Prostate gland (tissue), 2 donors: ENCODE measurements at regions not wholly inside any gene's neighbourhood (a gene's known extent, or its start where the extent isn't known, plus 50 kb on each side); places are given as distances from the start of the nearest gene placed in this dataset.

Source experiments
- DNase-seq: peaks from one replicate; pipeline ENCODE4 v3.0.0-alpha.2; 2019; ENCODE audit warnings: low spot score
- H3K27ac ChIP-seq, 2 donors: fragments of 200-600 bp; sonication (generic); 2 replicates each; pipeline ENCODE4 v1.5.1; 2017 to 2019
- H3K27me3 ChIP-seq: fragments of 200-600 bp; sonication (generic); replicated peaks from 2 replicates; pipeline ENCODE4 v1.5.1; 2019; ENCODE audit not compliant: insufficient read depth
- H3K36me3 ChIP-seq, 2 donors: fragments of 200-600 bp; sonication (generic); 1 replicate in 1 of 2; 2 replicates in 1 of 2; pipeline versions ENCODE4 v1.5.1 to v1.8.1; 2017 to 2019
- H3K4me1 ChIP-seq: fragments of 200-600 bp; sonication (generic); replicated peaks from 2 replicates; pipeline ENCODE4 v1.5.1; 2019
- H3K4me3 ChIP-seq, 2 donors: fragments of 200-600 bp; sonication (generic); 2 replicates each; pipeline ENCODE4 v1.5.1; 2017 to 2019
- H3K9me3 ChIP-seq: fragments of 200-600 bp; sonication (generic); 2 replicates; pipeline ENCODE4 v1.5.1; 2017
- POLR2A ChIP-seq: fragments of 450-650 bp; IDR thresholded peaks from one replicate; pipeline ENCODE4 v1.6.1; 2016; ENCODE audit warnings: antibody characterized with exemption, mild to moderate bottlenecking
- POLR2AphosphoS5 ChIP-seq: sonication (generic); formaldehyde crosslinking; IDR thresholded peaks from one replicate; pipeline ENCODE4 v1.6.1; 2017; ENCODE audit warnings: antibody characterized with exemption
- WGBS: methylation state at CpG from one replicate; pipeline ENCODE4 v1.1.5; 2018; 5-methylcytosine and 5-hydroxymethylcytosine counted together
- intact Hi-C: fragments of 100-400 bp; cut with DNase I; formaldehyde crosslinking; loops from one replicate; pipeline ENCODE4 v1.14.2; 2022
- TF ChIP-seq, protein P1 (sequence below), 4 experiments: fragments of 200-600 bp in 2 of 4; fragments of 450-650 bp in 2 of 4; sonication (generic) in 2 of 4; IDR thresholded peaks; 1 replicate in 3 of 4; 2 replicates in 1 of 4; pipeline ENCODE4 v1.5.1; 2016 to 2019; ENCODE audit warnings: antibody characterized with exemption in 4 of 4, mild to moderate bottlenecking in 2 of 4, moderate library complexity in 2 of 4

GRCh38 chrX:138946926-138947325 is 235.4 kb upstream of the FGF13 start:
- DNase-seq, result no peak
- no peaks in the 10 kb centered on the region for H3K9me3 ChIP-seq
- H3K27me3 ChIP-seq, result no peaks in the 10 kb centered on the region
- no peak overlapping the region for H3K27ac ChIP-seq
- TF ChIP-seq, protein P1, sequence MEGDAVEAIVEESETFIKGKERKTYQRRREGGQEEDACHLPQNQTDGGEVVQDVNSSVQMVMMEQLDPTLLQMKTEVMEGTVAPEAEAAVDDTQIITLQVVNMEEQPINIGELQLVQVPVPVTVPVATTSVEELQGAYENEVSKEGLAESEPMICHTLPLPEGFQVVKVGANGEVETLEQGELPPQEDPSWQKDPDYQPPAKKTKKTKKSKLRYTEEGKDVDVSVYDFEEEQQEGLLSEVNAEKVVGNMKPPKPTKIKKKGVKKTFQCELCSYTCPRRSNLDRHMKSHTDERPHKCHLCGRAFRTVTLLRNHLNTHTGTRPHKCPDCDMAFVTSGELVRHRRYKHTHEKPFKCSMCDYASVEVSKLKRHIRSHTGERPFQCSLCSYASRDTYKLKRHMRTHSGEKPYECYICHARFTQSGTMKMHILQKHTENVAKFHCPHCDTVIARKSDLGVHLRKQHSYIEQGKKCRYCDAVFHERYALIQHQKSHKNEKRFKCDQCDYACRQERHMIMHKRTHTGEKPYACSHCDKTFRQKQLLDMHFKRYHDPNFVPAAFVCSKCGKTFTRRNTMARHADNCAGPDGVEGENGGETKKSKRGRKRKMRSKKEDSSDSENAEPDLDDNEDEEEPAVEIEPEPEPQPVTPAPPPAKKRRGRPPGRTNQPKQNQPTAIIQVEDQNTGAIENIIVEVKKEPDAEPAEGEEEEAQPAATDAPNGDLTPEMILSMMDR (IDR thresholded peaks at IDR 0.05), result no peak
- TF ChIP-seq POLR2AphosphoS5 (no peak), POLR2A (no peak)
- intact Hi-C loops, result no loop called here
- H3K36me3 ChIP-seq, result no peaks in the 10 kb centered on the region
- WGBS, result 65% methylated on average over 3 of the region's 3 CpGs
- no peak overlapping the region for H3K4me3 ChIP-seq
- H3K4me1 ChIP-seq, result no peaks in the 10 kb centered on the region

GRCh38 chrX:138945219-138945618 is 233.7 kb upstream of the FGF13 start:
- WGBS, result 76% methylated on average over 6 of the region's 6 CpGs
- Histone ChIP-seq H3K4me1 (no peaks in the 10 kb centered on the region), H3K27me3 (no peaks in the 10 kb centered on the region), H3K9me3 (no peaks in the 10 kb centered on the region), H3K27ac (no peak overlapping the region), H3K4me3 (no peak overlapping the region), H3K36me3 (no peaks in the 10 kb centered on the region)
- TF ChIP-seq POLR2AphosphoS5 (no peak), POLR2A (no peak)
- TF ChIP-seq, protein P1 (IDR thresholded peaks at IDR 0.05), result no peak
- intact Hi-C loops, result no loop called here
- no peak for DNase-seq

DNA sequence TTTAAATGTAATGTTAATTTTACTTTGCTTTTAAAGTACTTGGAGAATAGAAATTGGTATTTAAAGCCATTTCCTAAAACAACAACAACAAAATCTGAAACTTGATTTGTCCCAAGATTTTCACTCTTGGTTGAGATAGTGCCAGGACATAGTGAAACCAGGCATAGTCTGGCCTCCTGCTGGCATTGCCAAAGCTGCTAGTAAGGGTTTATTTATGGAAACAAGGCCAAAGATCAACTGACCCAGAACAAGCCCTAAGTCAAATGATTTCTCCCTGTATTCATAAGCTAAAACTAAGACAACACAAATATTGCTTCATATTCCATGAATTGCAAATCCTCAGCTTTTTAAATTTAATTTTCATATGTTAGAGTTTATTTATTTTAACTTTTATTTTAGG is 227.5 kb upstream of the FGF13 start:
- Histone ChIP-seq H3K9me3 (no peaks in the 10 kb centered on the region), H3K4me3 (no peak overlapping the region), H3K27me3 (no peaks in the 10 kb centered on the region), H3K36me3 (no peaks in the 10 kb centered on the region), H3K4me1 (no peaks in the 10 kb centered on the region), H3K27ac (no peak overlapping the region)
- TF ChIP-seq POLR2AphosphoS5, result no peak
- TF ChIP-seq, protein P1 (IDR thresholded peaks at IDR 0.05), result no peak
- TF ChIP-seq POLR2A, result no peak
- DNase-seq, result no peak
- intact Hi-C loops, result no loop called here

GRCh38 chrX:138938003-138938402 is 226.5 kb upstream of the FGF13 start:
- Histone ChIP-seq H3K27ac (no peak overlapping the region), H3K4me1 (no peaks in the 10 kb centered on the region), H3K9me3 (no peaks in the 10 kb centered on the region), H3K36me3 (no peaks in the 10 kb centered on the region), H3K27me3 (no peaks in the 10 kb centered on the region), H3K4me3 (no peak overlapping the region)
- WGBS, result 67% methylated on average over 1 of the region's 1 CpG
- no peak for DNase-seq
- TF ChIP-seq POLR2A, result no peak
- TF ChIP-seq, protein P1 (IDR thresholded peaks at IDR 0.05), result no peak
- no peak for TF ChIP-seq POLR2AphosphoS5
- intact Hi-C loops, result no loop called here

DNA sequence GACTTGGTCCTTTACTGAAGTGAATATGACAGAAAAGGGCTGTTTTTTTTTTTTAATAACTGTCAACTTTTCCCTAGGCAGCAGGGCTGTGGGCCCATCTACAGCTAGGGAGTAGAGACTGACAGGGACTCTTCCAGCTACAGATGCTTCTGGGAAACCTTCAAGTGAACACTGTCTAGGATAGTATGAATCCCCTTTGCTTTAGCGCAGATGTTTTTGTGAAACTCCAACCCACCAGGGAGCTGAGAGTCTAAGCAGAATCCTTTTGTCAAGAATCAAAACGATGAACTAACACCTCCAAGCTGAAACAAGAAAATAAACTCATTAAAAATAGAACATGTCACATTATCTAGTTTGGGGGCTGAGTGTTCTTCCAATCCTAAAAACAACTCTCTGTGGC is 219.7 kb upstream of the FGF13 start:
- DNase-seq, result no peak
- H3K9me3 ChIP-seq, result no peaks in the 10 kb centered on the region
- TF ChIP-seq POLR2A, result no peak
- TF ChIP-seq, protein P1 (IDR thresholded peaks at IDR 0.05), result no peak
- TF ChIP-seq POLR2AphosphoS5, result no peak
- no peaks in the 10 kb centered on the region for H3K36me3 ChIP-seq
- H3K27me3 ChIP-seq, result no peaks in the 10 kb centered on the region
- no peaks in the 10 kb centered on the region for H3K4me1 ChIP-seq
- no peak overlapping the region for H3K4me3 ChIP-seq
- 43% methylated on average over 2 of the region's 2 CpGs for WGBS
- intact Hi-C loops, result no loop called here
- no peak overlapping the region for H3K27ac ChIP-seq
